HG03378 (cell line): ENCODE measurements at regions not wholly inside any gene's neighbourhood (a gene's known extent, or its start where the extent isn't known, plus 50 kb on each side); places are given as distances from the start of the nearest gene placed in this dataset.

Experiments
- ATAC-seq: cut with Tn5 transposase; IDR thresholded peaks from one replicate; pipeline ENCODE4 v1.9.1; 2021; ENCODE audit warnings: mild to moderate bottlenecking, moderate library complexity; ENCODE audit not compliant: unreplicated experiment

DNA sequence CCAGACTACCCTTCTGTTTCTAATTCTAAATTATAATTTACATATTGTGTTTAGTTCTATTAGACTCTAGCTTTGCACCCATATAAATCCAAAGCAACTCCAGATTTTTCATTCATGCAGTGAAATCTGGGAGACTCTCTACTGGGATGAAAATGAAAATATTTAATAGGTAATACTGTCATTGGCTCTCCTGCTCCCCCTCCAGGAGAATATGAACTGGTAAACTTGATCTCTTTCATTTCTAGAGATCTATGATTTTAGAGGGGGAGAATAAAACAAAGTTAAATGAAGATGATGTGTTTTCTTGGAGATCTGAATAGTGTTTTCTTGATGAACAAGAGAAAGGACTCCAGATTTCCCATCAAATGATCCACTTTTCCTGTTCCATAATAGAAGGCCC, 104.3 kb upstream of the TMCC3 start:
- ATAC-seq: no peak

DNA sequence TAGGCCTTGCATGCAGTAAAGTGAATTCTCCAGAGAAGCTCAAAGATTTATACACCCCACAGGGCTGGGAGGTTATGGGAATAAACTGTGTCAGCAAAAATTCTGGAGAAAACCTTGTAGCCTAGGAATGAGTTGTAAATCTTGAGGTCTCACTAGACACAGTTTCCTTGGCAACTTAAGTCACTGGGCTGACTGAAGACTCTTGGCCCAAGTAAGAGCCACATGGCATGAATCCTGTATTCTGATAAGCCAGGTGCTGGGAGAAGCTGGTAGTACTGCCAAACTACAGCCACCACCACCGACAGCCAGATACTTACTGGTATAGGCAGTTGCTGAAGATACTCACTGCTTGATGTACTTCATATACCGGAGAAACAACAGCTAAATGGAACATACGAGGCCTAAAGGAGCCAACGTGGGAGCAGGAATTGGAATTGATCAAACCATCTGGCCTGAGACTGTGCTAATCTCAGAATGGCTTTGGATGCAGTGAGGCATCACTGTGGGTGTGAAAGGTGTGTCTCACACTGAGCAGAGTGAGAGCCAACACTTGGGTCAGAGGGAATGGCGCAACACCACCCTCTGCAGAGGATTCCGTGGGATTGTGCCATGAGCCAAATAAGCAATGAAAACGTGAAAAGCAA, 102.8 kb upstream of the TMCC3 start:
- no peak for ATAC-seq

DNA sequence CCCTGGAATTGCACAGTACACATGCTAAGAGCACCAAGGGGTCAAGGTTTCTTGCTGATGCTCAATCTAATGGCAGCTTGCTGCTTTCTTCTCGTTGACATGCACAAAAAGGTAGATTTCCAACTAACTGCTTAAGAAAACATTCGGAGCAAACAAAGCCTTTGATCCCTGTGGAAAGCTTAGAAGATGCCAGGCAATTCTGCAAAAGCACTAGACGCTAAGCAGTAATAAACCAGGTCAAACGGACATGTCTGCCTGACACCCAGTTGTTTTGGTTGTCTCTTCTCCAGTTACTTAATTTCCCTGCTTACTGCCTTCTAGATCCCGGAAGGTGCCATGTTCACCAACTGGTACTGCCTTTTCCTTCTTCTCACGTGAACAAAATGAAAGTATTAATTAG, 100.5 kb upstream of the TMCC3 start:
- ATAC-seq: no peak

DNA sequence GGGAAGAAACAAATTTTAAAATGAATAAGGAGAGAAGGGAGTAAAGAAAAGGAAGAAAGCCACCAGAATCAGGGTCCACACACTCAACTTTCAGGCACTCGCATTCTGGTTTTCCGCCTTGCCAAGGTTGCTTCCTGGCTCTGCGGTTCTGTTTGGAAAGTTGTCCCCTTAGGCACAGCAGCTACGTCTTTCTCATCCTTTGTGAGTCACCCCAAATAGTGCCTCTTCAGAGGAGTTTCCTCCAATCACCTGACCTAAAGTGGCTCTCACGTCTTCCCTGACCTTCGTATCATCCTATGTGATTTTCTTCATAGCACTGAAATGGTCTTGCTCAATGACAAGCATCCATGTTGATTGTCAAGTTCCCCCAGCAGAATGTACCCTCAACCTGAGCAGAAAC, 99.5 kb upstream of the TMCC3 start:
- ATAC-seq: no peak

DNA sequence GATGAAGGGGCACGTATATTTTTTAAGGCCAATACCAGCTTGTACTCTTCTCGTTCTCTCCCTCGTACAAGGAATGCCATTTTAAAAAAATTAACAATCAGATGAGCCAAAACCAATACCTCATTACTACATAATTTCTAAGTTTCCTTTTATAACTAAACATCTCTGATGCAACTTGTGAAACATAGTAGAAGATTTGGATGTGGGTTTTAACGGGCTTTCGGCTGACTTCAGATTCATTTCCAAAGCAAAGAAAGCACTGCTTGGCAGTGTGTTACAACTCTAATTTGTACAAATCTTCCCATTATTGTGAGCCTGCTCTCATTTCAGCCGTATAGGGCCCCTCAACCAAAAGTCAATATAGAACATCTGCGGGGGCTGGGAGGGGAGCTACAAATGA, 99.1 kb upstream of the TMCC3 start:
- ATAC-seq: no peak

DNA sequence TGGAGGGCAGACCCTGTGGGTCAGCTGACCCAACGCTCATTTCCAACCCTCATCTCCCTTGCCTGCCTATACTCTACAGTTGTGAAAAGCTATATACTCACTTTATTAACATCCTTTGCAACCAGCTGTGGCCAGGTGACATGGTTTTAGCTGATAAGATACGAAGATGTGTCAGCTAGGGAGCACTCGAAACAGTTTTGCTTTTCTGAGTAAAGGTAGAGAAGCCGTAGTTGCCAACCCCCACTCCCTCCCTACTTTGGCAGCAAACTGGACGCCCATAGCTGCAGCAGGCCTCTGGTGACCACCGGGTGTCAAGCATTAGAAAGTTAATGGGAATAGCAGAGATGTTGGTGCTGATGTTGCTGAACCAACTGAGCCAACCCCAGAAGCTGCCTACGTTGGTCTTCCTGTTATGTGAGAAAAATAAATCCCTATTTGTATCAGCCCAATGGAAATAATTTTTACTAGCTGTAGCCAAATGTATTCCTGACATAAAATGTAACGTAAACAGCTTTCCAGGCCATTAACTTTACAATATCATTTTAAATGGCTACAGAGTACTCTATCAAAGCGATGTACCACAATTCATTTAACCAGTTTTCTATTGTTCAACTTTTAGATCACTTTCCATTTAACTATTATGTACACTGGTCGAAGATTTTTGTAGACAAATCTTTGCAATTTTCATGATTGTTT, 98.5 kb upstream of the TMCC3 start:
- ATAC-seq: no peak

DNA sequence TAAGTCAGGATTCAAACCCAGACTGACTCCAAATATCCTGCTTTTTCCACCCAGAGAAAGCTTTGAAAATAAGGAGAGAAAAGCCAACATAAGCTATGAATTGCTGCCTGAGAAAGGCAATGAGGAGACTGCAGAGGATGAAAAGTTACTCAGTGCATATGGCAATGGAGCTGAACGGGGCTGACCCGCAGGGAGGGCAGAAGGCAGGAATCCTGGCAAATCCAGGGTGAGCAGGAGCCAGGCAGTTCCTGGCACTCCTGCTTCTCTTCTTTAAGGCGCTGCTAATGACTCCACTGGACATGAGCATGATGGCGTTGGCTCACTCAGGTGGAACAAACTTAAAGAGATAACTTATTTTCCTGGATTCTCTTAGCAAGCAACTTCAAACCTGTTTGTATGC, 95.2 kb upstream of the TMCC3 start:
- ATAC-seq: no peak

DNA sequence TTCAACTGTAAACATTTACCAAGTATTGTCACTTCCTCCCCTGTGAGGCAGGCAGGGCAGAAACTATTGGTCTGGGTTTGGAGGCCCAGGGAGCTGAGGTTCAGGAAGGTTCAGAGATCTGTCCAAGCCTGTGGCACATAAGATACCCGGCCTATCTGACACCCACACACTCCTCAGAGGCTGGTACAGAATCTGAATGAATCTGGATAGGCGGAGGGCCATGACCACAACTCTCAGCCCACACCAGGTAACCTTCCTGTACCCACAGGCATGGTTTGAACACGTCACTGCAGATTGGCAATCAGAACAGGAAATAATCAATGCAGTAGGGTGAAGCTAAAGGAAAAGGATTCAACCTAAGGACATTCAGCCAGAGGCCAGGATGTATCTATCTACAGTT, 92.8 kb upstream of the TMCC3 start:
- no peak for ATAC-seq

DNA sequence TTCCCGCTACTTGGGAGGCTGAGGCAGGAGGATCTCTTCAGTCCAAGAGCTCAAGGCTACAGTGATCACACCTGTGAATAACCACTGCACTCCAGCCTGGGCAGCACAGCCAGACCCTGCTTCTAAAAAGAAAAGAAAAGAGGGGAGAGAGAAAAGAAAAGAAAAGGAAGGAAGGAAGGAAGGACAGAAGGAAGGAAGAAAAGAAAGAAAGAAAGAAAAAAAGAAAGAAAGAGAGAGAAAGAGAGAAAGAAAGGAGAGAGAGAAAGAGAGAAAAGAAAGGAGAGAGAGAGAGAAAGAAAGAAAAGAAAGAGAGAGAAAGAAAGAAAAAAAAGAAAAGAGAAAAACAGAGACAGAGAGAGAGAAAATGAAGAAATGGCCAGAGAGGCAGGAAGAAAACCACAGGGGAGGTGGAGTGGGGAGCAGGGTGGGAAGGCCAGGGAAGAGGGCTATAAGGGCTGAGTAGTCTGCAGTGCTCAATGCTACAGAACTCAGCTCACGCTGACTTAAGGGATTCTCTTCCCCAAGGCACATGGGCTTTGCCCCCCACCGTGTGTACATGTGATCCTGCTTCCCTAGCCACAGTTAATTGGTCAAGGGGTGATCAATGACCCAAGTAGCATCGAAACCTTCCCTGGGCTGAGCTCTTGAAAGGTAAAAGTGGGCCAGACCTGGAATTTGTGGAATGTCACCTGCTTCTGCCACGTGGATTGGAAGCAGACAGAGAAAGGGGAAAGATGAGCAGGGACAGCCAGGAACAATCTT, 90.4 kb upstream of the TMCC3 start:
- ATAC-seq: no peak

DNA sequence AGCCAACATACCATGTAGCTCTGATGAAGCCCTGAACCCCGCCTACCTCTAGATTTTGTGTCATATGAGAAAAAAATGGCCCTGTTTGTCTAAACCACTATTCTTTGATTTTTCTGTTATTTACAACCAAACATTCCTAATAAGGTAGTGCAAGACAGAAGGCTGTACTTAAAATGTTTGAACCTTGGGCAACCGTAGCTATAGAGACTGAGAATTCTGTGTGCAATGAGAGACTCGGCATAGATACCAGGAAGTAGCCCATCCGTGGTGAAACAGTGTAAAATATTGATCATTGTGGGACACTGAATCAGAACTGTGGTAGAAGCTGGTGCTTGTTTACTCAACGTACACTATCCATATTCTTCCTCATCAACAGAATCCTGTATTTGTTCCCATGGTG, 86.5 kb upstream of the TMCC3 start:
- no peak for ATAC-seq

DNA sequence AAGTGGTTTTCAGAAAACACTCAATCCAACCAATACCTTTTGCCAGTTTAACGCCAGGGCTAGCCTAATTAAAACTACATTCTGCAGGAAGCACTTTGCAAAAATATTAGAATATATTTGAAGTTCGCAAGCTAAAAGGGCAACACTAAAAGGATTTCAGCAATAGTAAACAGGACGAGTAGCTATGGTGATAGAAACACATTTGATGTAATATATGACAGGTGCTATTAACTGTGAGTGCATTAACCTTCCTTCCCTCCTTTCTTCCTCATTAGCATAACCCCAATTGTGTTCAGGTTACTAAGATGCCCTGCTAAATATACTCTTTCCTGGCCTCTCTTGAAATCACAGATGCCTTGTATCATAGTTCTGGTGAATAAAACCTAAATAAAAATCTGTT, 85.6 kb upstream of the TMCC3 start:
- no peak for ATAC-seq

DNA sequence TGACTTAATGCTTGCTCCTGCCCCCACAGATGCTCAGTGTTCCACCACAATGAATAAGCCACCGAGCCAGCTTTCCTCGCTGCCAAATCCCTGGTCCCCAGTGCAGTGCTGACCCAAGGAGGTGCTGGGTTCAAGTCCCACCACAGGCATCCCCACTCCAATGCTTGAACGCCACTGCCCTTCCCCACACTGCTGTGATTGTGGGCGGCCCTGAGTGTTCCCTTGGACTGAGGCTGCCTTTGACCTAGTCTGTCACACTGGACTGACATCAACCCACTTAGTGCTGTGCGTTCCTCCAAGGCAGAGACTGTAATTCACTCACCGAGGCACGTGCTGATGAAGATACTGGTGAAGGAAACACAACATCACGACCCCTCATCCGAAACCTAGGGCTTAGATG, 83.4 kb upstream of the TMCC3 start:
- ATAC-seq: no peak

DNA sequence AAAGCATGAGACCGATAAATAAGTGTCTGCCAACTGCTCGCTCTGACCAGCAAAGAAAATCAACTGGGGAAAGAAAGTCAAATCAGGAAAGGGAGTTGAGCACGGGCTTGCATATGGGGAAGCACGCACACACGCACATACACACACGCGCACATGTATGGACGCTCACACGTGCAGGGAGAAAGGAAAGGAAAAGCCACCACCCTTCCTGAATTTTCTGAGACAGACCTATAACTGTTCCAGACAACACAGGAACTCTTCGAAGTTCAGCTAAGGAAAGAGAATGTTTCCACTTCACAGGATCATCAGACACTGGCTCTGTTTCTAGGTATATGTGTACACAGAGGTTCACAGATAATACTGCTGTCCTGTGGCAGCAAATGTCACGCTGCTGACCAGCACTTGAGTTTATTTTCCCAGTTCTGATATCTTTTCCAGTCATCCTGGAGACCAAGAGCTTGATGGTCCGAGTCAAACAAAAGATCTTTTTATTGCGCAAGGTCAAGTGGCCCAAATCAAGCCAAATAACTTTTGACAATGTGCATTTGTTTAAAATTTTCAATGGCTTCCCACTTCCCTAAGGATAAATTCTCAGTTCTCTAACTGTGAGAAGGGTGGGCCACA, 82.1 kb upstream of the TMCC3 start:
- no peak for ATAC-seq

DNA sequence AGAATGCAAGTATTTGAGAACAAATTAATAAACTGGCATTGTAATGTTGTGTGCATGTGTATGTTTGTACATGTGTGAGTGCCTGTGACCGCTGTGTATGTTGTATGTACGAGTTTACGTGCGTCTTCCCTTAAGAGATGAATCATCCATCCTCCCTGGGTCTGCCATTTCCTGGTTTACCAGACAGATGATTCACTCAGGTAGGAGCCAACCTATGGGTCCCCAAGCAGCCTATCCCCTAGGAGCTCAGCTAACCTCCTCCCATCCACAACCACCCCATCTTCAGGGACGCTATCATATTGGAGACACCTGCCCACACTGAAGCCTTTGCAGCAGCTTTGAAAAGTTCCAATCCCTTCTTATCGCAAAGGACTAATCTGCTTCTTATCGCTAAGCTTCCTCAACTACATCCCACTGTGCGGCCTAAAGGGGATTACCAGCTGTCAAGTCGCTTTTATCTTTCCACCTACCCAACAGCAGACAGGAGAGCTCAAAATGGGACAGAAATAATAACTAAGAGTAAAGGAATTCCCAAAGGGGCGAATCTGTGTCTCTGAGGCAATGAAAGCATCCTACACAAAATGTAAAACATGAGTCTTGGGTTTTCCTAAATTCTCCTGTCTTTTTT, 81.5 kb upstream of the TMCC3 start:
- ATAC-seq: no peak

DNA sequence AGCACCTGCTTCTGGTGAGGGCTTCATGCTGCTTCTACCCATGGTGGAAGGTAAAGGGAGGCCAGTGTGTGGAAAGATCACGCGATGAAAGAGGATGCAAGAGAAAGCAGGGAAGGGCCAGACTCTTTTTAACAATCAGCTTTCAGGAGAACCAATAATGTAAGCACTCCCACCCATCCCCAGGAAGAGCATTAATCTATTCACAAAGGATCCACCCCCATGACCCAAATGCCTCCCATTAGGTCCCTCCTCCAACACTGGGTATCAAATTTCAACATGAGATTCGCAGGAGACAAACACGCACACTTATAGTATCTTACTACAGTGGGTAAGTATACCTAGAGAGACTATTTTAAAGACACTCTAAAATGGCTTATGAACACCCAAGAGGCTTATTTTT, 80.5 kb upstream of the TMCC3 start:
- ATAC-seq: no peak

DNA sequence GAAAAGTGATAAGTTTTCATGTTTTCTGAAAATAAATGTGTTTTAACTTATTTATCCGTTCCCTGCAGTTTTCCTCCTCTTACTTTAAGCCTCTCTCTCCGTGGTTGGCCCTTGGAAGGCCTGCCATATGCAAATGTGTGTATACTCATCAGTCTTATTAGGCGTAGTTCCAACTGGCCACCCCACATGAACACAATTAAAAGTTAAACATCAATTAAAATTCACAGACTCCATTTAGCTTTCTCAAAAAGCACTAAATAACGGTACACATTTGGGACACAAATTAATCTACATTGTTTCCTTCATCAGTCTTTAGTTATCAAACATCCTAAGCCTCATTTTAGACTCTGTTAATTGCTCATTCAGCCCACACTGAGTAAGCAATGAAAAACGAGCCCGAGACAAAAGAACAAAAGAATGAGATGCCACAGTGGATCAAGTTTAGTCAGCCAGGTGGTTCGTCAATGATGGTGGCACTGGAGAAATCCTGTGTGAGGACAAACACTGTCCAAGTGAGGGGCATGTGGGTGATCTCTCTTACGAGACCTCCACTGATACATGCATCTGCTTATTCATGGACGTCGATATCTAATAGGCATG, 76.0 kb upstream of the TMCC3 start:
- ATAC-seq: no peak

DNA sequence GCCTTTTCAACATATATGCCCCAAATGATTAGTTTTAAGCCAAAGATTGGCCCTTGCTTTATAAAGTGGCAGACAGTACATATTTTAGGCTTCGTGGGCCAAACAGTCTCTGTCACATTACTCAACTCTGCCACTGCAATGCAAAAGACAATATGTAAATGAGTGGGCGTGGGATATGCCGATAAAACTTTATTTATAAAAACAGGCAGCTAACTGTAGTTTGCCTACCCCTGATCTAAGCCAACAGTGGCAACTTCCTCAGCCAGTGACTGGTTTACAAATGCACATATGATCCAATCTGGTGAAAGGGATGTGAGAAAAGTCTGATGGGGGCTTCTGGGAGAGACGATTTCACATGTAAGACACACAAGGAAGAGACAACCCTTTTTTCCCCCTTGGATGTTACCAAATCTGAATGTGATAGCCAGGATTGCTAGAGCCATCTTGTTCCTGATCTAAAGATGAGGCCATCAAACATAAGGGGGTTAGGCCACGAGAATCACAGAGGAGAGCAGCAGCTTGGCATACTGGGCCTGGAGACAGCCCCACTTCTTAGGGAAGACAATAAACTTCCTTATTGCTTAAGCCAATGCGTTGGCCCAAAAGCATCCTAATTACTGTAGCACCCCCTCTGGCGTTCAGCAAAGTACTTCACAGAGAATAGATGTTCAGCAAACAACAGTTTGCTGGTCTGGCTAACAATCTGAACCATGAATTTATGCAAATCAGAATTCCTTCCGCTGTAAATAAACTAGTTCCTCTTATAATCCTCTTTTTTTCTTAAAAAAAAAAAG, 75.2 kb upstream of the TMCC3 start:
- ATAC-seq: no peak

DNA sequence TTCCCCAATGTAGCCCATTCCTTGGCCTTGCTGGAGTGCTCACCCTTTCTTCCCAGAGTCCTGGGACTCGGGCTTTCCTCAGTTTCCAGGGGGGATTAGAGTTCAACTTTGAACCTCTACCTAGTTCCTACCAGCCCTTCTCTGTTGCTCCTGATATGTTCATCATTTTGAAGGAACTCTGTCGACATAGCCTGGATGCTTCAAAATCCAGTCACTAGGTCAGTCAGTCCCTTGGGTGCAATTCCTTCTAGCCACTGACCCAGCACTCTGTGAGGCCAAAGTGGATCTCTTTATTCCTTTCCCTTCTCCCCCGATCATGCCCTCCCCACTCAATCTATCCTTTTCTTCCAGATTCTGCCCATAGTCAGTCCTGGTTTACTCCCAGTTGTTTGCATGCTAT, 72.3 kb upstream of the TMCC3 start:
- ATAC-seq: no peak

DNA sequence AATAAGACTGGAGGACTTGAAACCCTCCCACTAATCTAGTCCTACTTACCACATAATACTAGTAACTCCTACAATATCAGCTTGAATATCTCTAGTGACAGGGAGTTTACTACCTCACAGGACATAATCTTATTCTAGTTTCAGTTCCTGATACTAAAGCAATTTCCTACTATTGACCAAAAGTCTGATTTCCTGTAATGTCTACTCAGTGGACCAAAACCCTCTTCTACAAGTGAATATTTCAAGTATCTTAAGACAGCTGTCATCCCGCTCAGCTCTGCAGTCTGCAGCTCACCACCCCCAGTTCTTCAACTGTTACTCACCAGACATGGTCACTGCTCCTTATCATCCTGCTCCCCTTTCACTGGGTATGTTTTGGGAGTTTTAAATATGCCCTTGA, 70.8 kb upstream of the TMCC3 start:
- ATAC-seq: peak; percentile 91

DNA sequence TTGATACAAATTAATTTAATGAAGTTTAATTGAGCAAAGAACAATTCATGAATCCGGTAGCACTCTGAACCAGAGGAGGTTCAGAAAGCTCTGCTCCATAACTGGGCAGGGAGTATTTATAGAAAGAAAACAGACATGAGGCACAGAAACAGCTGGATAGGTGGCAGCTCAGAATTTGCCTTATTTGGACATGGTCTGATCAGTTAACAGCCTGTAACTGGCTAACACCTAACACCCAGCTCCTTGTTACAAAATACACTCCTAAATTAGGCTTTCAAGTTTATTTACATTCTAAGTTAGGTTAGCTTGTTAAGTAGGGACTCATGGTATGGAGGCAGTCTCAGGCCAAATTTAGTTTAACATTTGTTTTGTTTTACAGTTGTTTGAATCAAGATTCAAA, 67.8 kb upstream of the TMCC3 start:
- peak; percentile 30 for ATAC-seq
